Left renal cortex interstitium (tissue), 4 donors: ENCODE measurements at regions not wholly inside any gene's neighbourhood (a gene's known extent, or its start where the extent isn't known, plus 50 kb on each side); places are given as distances from the start of the nearest gene placed in this dataset.
"Not testable (repeated sequence)": the region's sequence is repeated elsewhere in the genome, so short reads cannot be mapped to it uniquely, and the experiment has no call there.

Experiments used
- DNase-seq, 4 donors: peaks; one replicate each; pipeline ENCODE4 v3.0.0-alpha.2; 2013; ENCODE audit warnings: low read depth in 4 of 4, low spot score in 2 of 4, missing footprints in 1 of 4

DNA sequence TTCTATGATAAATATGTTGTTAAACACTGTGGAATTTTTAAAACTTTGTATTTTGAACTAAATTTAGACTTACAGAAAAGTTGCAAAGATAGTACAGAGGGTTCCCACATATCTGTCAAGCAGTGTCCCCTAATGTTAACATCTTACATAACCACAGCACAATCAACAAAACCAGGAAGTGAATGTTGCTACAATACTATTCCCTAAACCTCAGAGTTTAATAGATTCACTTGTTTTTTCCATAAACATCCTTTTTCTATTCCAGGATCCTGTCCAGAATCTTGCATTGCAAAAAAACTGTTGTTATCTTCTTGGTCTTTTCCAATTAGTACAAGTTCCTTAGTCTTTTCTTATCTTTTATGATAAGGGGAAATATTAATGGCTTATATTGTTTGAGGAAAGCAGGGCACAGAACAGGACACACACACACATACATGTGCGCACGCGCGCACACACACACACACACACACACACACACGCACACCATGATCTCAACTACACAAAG is 251.1 kb upstream of the TRIB2 start:
- no peak for DNase-seq

DNA sequence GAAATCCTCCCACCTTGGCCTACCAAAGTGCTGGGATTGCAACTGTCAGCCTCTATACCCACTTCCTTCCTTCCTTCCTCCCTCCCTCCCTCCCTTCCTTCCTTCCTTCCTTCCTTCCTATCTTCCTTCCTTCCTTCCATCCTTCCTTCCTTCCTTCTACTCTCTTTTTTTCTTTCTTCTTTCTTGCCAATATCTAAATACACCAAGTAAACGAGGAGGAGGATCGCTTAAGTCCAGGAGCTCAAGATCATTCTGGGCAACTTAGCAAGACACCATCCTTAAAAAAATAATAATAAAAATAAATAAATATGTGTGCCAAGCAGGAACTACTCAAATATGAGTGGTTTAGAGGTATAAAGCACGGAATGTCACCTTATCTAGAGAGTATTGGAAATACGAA is 249.4 kb upstream of the TRIB2 start:
- DNase-seq = no peak

DNA sequence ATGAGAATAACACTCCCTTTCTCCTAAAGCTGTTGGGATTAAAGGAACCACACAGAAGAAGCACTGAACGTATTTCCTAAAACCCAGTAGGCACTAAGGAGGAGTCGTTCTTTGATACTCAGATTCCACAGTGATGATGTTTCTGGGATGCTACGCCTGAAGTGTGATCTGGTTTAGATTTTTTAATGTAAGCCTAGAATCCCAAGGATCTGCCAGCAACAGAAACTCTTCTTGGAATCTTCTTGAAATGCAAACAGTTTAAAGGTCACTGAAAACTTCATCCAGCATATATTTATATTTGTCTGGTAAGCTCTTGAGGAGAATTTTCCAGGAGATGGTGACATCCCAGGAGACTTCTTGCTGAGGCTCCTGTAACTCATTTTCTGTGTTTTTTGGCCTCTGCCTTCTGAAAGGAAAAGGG is 247.6 kb upstream of the TRIB2 start:
- DNase-seq = no peak

DNA sequence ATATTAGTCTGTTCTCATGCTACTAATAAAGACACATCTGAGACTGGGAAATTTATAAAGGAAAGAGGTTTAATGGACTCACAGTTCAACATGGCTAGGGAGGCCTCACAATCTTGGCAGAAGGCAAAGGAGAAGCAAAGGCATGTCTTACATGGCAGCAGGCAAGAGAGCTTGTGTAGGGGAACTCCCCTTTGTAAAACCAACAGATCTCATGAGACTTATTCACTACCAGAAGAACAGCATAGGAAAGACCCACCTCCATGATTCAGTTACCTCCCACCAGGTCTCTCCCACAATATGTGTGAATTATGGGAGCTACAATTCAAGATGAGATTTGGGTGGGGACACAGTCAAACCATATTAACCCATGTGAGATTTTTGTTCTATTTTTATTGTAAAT is 244.5 kb upstream of the TRIB2 start:
- DNase-seq = not testable (repeated sequence)

DNA sequence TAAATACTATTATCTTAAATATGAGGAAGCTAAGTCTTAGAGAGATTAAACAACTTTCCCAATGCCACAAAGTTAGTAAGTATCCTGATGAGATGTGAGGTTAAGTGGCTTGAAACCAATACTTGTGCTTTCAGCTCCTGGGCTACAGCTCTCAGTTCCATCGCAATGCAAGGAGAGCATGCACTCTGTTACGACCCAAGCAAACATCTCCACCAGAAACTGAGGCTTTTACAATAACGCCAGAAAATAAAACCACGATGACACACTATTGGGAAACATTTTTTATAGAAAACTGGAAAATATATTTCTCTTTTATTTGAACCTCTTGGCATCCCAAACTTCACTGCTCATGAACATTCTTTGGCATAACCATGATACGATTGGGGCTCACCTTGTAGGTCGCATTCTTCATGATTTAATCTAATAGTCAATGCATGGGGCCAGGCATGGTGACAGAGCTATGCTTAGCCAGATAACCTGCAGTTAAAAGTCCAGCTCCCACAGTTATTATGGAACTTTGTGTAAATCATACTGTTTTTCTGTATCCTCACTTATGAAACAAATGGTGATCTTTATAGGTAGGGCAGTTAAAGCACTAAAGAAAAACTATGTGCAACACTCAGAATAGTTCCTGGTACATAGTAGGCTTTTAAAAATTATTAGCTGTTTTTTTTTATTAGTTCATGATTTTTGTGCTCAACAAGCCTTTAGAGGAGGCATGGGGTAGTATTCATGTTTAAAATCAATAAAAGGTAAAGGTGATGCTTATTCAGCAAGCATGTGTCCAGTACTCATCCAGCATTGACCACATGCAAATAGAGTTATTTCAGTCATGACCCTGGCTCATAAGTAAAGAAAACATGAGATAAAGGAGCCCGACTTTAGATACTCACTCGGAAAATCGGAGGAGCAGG is 238.3 kb upstream of the TRIB2 start:
- no peak for DNase-seq

DNA sequence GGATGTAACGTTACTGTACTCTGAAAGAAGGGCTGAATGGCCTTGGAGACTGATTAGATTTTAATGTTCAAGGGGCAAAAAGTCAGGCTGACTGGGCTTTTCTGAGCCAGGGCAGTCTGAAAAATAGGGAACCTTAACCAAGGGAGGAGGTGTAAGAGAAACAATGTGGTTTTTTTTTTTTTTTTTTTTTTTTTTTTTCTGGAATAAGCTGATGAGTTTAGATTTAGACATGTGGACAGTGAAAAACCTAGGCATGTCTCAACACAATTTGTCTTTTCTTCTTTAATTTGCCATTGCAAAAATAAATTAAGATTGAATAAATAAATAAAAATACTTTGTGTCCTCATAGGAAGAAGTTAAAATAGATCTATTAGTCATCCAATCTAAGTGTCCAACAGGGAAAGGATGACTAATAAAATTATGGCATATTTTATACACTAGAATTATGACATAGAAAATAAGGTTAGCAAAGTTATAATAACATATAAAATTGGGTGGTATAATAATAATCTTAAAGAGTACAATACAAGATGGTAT is 237.6 kb upstream of the TRIB2 start:
- DNase-seq = no peak

DNA sequence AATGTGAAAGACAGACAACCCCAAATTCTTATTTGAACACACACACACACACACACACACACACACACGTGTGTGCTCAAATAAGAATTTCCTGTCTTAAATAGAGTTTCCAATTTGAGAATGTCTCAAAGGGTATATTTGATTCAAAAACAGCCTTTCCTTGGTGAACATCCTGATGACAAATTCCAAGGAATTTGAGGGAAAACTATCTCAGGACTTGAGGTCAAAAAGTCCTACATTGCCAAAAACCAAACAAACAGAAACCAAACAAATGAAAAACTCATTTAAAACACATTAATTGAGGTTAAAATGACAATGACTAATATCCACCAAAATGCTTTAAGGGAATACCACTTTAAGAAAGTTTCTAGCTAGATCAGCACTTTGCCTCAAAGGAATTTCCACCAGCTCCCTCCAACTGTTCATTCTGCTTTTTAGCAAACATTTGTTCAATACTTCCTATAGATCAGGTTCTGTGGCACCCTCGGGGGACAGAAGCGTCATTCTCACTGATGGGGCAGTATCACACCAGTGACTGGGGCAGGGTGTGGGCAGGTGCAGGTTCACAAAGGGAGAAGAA is 232.1 kb upstream of the TRIB2 start:
- no peak for DNase-seq

DNA sequence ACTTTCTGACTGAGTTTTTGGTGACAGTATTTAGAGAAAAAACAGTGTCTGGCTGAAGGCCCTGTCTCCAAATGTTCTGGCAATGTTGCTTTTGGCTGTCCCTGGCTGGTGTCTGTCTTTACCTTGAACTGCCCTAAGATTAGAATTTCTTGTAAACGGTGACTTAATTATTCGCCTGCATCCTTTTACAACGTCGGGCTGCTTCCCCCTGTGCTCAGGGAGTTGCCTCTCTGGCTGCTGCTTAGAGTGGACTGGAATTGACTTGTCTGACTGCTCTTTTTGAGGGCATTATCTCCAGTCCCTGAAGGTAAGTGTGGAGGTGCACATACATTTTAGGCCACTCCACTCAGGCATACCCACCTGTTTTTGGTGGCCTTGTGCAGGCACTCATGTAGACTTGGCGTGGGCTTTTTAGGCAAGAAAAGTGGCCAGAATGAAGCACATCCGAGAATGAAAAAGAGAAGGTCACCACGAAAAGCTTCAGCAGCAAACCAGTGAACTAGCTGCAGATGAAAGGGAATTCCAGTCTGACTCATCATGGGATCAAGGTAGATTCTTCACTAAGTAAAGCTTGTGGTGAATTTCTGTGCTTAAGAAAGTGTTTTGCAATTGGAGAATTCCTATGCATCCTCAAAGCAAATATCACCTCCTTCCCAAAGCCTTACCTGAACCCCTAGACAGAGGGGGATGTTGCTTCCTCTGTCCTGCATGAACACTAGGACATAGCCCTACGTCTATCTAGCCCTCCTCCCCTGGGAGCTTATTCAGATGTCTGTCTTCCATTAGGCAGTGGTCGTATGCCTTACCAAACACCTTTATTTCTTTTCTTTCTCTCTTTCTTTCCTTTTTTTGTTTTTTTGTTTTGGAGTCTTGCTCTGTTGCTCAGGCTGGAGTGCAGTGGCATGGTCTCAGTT is 230.3 kb upstream of the TRIB2 start:
- DNase-seq = no peak

DNA sequence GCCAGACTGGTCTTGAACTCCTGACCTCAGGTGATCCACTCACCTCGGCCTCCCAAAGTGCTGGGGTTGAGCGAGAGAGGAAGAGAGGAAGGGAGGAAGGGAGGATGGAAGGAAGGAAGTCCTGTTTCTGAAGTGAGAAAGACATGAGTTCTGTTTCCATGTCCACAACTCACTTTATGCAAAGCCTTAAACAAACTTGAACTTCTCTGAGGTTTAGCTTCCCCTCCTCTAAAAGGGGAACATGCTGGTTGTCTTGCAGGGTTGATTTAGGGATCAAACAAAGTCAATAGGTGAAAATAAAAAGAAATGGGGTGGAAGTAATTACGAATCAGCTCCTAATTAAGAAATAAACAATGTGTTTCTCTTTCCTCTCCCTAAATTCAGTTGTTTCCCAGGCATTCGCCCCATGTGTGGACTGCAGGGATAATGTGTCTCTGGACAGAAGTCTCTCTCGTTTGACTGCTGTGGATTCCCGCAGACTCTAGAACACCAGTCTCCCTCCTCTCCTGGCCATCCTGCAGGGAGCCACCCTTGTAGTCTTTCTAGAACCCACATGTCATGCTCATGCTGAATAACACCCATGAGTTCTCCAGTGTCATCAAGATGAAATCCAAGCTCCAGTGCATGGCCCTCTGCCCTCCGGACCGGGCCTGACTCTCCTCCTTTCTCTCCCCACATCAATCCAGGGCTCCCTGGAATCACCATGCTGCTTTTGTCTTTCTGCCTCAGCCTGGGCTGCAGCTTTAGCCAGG is 229.3 kb upstream of the TRIB2 start:
- no peak for DNase-seq

DNA sequence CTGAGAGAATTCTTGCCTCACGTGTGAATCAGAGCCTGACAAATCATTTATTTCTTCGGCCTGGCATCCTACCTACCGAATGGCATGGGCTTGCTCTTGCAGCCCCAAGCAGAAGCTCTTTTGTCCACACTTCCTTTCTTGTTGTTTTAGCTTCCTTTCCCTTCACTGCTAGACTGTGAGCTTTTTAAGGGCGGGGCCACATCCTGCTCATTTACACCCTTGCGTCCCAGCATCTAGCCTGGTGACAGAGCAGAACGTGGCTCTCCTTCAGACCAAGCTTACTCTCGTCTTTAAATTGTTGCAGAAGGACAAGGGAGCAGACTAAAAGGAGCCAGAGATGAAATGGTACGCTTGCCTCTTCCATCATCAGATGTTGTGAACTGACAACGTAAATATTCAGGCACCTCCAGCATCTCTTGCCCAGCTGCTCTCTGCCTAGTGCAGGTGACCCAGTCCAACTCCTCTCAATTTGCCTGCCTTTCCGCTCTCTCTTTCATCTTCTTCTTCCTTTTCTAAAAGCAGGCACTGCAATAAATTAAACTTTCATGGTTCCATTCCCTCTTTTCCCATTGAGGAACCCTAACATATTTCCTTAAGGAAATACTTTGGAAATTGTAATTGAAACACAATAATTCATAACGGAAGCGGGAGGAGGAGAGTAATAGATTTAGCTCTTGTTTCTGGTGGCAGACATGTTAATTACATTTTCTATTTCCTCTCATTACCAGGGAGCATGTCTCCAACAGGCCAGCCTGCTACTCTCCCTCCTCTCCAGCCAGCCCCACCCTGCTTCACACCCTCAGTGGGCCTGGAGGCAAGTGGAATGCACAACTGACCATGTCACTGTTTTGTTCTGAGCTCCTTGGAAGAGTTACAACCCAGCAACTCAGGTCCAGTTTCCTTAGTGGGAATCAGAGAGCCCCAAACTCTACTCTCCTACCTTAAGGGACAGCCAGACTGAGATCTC is 228.1 kb upstream of the TRIB2 start:
- no peak for DNase-seq

DNA sequence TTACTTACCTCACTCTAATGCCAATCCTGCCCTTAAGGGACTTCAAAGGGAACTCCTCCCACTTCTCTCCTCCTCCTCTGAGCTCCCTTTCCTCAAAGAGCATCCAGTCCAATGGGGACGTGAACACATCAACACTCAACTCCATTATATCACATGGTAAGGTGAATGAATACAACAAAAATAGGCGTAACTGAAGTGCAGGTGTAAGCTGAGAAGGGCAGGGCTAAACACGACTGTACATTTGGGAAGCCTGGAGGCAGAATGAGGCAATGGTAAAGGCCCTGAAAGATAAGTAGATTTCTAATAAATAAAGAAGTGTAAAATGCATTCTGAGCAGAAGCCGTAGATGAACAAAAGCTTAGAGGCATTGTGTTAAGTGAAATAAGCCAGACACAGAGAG is 226.1 kb upstream of the TRIB2 start:
- DNase-seq = no peak

DNA sequence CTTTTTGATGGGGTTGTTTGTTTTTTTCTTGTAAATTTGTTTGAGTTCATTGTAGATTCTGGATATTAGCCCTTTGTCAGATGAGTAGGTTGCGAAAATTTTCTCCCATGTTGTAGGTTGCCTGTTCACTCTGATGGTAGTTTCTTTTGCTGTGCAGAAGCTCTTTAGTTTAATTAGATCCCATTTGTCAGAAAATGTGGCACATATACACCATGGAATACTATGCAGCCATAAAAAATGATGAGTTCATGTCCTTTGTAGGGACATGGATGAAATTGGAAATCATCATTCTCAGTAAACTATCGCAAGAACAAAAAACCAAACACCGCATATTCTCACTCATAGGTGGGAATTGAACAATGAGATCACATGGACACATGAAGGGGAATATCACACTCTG is 224.4 kb upstream of the TRIB2 start:
- DNase-seq = not testable (repeated sequence)

DNA sequence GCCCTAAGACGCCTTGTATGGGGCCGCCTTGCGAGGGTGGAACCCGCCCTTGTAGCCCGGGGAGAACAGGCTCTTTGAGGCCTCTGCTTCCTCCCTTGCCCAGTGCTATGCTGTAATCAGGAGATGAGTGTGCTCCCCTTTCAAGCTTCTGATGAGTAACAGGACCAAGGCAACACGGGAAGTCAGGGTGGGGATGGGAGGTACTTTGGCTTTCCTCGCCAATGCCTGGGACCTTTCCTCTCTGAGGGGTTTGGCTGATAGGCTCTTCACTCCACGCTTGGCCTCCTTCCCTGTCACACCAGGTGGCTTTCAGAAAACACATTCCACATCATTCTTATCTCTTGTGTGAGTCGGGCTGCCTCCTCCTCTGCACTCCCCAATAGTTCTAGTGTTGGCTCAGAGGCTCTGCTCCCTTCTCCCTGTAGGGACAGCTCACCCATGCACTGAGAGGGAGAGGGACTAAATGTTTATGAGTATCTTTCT is 223.7 kb upstream of the TRIB2 start:
- DNase-seq = no peak

DNA sequence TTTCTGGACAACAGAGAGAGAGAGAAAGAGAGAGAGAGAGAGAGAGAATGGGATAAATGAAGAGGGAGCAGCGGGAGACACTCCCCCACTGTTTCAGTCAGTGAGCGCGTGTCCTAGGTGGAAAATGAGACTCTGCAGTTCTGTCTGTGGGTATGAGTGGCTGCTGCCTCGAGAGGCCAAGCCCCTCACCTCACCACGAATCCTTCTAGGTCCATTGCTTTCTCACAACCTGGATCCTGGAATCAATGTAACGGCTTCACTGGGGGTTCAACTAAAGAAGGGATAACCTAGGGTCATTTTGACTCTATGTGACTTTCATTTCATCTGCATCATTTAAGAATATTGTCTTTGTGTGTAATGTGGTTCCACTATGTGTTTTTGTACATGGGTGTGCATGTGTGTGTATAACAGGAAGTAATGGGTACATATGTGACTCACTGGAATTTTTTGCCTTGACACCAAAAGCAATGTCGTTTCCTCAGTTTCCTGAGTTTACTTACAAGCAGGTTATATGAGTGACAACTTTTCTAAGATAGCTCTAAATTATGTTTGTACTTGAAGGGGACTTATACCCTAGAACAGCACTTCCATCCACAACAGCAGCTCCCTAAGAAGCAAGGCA is 221.4 kb upstream of the TRIB2 start:
- DNase-seq = no peak

DNA sequence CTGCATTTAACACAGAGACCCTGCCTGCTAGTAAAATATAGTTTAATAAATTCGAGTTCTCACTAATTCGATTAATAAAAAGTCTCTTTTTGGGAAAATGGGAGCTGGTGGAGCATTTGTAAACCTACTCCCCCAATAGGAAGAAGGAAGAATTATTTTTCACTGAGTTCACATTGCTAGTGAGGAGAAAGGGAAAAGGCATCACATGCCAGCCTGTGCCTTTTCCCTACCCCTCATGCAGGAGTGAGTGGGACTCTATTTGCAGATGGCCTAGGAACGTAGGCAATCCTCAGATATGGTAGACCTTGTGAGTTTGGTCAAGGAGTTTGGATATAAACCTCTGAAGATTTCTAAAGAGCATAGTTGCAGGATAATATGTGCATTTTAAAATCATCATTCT is 218.4 kb upstream of the TRIB2 start:
- no peak for DNase-seq

DNA sequence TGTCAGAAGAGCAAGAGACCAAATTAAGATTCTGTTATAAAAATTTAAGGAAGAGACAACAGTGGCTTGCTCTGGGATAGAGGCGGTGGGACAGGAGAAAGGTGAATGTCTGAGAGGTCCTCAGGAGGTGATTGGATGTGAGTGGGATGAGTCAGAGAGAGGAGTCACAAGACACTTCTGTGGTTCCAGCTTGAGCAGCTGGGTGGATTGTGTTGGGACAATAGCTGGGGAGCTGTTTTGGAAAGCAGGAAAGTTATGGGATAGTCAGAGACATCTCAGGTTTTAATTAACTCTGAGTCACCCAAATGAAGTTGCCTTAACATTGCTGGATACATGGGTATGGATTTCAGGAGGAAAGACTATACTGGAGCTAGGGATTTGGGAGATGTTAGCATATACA is 218.0 kb upstream of the TRIB2 start:
- DNase-seq = no peak

DNA sequence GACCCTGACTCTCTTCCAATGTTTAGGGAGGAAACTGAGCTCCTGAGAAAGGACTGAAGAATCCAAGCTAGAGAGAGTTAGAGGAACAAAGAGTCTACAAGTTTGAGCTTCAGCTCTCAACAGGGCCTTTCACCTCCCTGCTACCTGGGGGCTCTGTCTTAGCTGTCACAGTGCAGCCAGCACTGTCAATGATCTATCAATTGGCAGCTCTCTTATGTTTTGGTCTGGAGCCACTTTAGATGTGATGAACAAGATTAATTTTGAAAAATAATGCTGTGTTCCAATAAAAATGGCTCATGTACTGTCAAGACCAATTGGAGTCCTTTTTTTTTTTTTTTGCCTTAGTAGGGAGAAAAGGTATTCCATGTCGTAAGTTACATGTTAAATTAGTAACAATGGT is 215.8 kb upstream of the TRIB2 start:
- no peak for DNase-seq

DNA sequence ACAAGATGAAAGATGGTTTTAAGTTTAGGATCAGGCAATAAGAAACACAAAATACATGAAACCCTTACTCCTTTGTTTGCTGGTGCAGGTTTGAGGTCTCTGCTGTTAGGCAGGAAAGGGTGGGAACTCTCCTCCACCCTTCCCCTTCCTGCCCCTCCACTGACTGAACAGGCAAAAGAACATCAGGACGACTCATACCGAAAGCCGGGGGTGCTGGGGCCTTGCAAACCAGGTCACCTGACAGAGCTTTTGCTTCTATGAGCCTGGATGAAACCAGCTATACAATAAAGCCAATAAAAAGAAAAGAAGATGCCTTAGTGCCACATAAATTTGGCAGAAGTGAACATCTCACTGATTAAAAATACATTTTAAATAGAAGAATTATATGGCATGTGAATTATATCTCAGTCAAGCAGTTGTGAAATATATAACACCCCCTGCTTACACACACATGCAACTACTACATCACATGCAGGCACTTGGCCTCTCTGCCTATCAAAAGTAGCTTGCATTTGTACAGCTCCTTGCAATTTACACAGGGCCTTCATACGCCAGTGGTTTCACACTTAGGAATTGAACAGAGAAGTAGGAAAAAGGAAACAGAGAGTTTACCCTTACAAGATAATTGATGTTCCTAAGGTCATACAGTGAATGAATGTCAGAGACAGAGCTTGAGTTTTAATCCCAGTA is 215.1 kb upstream of the TRIB2 start:
- DNase-seq = no peak
